Choroid plexus epithelial cell (primary cell): ENCODE measurements at regions not wholly inside any gene's neighbourhood (a gene's known extent, or its start where the extent isn't known, plus 50 kb on each side); places are given as distances from the start of the nearest gene placed in this dataset.

ENCODE experiments used
- DNase-seq: peaks from one replicate; pipeline ENCODE4 v3.0.0-alpha.2; 2010; ENCODE audit warnings: low read depth
- H3K4me3 ChIP-seq: 2 replicates; pipeline ENCODE4 v1.5.1; 2011; ENCODE audit warnings: low read depth, mild to moderate bottlenecking, control low read depth, low read length, moderate library complexity
- TF ChIP-seq, protein P1 (sequence below): conservative IDR thresholded peaks from 2 replicates; pipeline ENCODE4 v1.5.1; 2011; ENCODE audit warnings: low read depth, mild to moderate bottlenecking, control low read depth, inconsistent platforms, low read length, moderate library complexity

GRCh38 chr14:49121246-49121645 lies 464.9 kb downstream of the RPS29 start:
- DNase-seq, result no peak
- no peak overlapping the region for H3K4me3 ChIP-seq
- TF ChIP-seq, protein P1, sequence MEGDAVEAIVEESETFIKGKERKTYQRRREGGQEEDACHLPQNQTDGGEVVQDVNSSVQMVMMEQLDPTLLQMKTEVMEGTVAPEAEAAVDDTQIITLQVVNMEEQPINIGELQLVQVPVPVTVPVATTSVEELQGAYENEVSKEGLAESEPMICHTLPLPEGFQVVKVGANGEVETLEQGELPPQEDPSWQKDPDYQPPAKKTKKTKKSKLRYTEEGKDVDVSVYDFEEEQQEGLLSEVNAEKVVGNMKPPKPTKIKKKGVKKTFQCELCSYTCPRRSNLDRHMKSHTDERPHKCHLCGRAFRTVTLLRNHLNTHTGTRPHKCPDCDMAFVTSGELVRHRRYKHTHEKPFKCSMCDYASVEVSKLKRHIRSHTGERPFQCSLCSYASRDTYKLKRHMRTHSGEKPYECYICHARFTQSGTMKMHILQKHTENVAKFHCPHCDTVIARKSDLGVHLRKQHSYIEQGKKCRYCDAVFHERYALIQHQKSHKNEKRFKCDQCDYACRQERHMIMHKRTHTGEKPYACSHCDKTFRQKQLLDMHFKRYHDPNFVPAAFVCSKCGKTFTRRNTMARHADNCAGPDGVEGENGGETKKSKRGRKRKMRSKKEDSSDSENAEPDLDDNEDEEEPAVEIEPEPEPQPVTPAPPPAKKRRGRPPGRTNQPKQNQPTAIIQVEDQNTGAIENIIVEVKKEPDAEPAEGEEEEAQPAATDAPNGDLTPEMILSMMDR, result no peak

GRCh38 chr14:49114161-49114893 lies 471.9 kb downstream of the RPS29 start:
- TF ChIP-seq, protein P1, result no peak
- no peak for DNase-seq

DNA sequence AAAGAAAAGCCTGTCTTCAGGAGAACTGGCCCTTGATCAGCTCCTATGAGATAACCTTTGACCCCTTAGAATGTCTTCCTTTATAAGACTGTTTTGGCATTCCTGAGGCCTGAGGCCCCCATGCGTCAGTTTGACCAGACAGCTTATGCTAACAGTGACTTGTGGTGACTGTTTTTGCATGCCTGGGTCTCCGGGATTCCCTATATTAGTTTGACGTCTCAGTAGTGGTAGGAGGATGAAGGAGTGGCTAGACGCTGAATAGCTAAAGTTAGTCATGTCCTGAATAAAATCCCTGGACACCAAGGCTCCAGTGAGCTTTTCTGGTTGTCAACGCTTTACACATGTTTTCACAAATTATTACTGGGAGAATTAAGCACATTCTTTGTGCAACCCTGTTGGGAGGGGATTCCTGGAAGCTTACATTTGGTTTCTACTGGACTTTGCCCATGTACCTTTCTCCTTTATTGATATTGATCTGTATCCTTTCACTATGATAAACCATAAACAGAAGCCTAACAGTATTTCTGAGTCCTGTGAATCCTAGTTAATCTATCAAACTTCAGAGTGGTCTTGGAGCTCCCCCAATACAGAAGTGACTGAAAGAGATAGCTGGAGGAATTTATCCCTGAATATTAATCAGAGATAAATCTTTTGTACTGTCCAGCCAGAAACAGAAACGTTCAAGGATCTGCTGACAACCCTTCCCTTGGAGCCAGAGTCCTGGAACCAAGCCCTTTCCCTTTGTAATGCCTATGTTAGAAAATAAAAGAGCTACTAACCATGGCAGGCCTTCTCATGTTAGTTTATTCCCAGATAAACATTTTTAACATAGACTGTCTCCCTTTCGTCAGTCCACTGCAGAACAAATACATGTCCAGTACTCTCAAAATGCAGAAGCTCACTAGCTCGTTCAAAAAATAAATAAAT lies 479.2 kb downstream of the RPS29 start:
- no peak overlapping the region for H3K4me3 ChIP-seq
- no peak for DNase-seq
- TF ChIP-seq, protein P1, result no peak

More at GRCh38 chr14:49114161-49114893, 471.9 kb downstream of the RPS29 start:
- no peak overlapping the region for H3K4me3 ChIP-seq

GRCh38 chr14:49105956-49106355 lies 480.2 kb downstream of the RPS29 start:
- no peak overlapping the region for H3K4me3 ChIP-seq
- no peak for DNase-seq
- TF ChIP-seq, protein P1, result no peak

GRCh38 chr14:49105512-49105911 lies 480.7 kb downstream of the RPS29 start:
- TF ChIP-seq, protein P1, result no peak
- no peak for DNase-seq
- no peak overlapping the region for H3K4me3 ChIP-seq

DNA sequence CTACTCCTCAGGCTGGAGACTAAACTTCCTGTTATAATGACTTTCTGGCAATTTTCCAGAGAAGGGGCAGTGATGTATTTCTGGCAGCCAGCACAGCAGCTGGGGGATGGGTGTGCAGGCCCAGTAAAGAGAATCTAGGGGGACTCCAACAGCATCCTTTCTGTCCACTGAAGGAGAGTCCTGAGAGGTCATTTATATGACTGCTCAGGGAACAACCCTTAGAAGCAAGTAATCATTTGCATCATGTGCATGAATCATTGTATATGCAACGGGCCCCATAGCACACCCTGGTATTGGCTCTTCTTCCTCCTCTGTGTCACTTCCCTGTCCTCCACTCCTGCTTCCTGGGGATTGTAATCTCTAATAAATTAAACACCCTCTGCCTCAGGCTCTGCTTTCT lies 493.8 kb downstream of the RPS29 start:
- DNase-seq, result no peak
- TF ChIP-seq, protein P1, result no peak
- H3K4me3 ChIP-seq, result no peak overlapping the region
